Loucy (cell line): ENCODE measurements at regions not wholly inside any gene's neighbourhood (a gene's known extent, or its start where the extent isn't known, plus 50 kb on each side); places are given as distances from the start of the nearest gene placed in this dataset.

Source experiments
- H2AFZ ChIP-seq: fragments of 200-600 bp; sonication (generic); 2 replicates; pipeline ENCODE4 v1.6.0; 2016; ENCODE audit warnings: antibody characterized with exemption, mild to moderate bottlenecking, low read length, moderate library complexity
- H3F3A ChIP-seq: fragments of 200-600 bp; 2 replicates; pipeline ENCODE4 v1.6.0; 2016; ENCODE audit warnings: antibody characterized with exemption, low read depth, mild to moderate bottlenecking
- H3K27me3 ChIP-seq: fragments of 200-600 bp; sonication (generic); 2 replicates; pipeline ENCODE4 v1.6.1; 2014; ENCODE audit warnings: low read length, mild to moderate bottlenecking; ENCODE audit not compliant: insufficient read depth, poor library complexity, severe bottlenecking
- H3K36me3 ChIP-seq: fragments of 200-600 bp; sonication (generic); 2 replicates; pipeline ENCODE4 v1.6.1; 2016; ENCODE audit warnings: low read length; ENCODE audit not compliant: insufficient read depth
- H3K4me1 ChIP-seq: fragments of 200-600 bp; sonication (generic); 2 replicates; pipeline ENCODE4 v1.5.1; 2014; ENCODE audit warnings: low read length, mild to moderate bottlenecking; ENCODE audit not compliant: insufficient read depth, poor library complexity, severe bottlenecking
- H3K4me2 ChIP-seq: fragments of 200-600 bp; sonication (generic); 2 replicates; pipeline ENCODE4 v1.6.0; 2014; ENCODE audit warnings: antibody characterized with exemption, low read length, low read depth, mild to moderate bottlenecking; ENCODE audit not compliant: poor library complexity, severe bottlenecking
- H3K4me3 ChIP-seq: fragments of 200-600 bp; sonication (generic); 2 replicates; pipeline ENCODE4 v1.5.1; 2014; ENCODE audit warnings: low read length, mild to moderate bottlenecking, mixed read lengths; ENCODE audit not compliant: poor library complexity, severe bottlenecking
- H3K79me2 ChIP-seq: fragments of 200-600 bp; sonication (generic); 2 replicates; pipeline ENCODE4 v1.6.1; 2014; ENCODE audit warnings: low read length; ENCODE audit not compliant: insufficient read depth
- H3K9ac ChIP-seq: fragments of 200-600 bp; sonication (generic); 2 replicates; pipeline ENCODE4 v1.6.0; 2014; ENCODE audit warnings: mild to moderate bottlenecking, low read depth, low read length, moderate library complexity; ENCODE audit not compliant: poor library complexity, severe bottlenecking
- H3K9me2 ChIP-seq: fragments of 200-600 bp; sonication (generic); replicated peaks from 2 replicates; pipeline ENCODE4 v1.6.1; 2016; ENCODE audit warnings: low read depth, low read length, mixed read lengths
- H3K9me3 ChIP-seq: fragments of 200-600 bp; sonication (generic); 2 replicates; pipeline ENCODE4 v1.6.1; 2014; ENCODE audit warnings: mild to moderate bottlenecking, antibody characterized with exemption, low read length, low read depth; ENCODE audit not compliant: insufficient read depth
- H4K20me1 ChIP-seq: fragments of 200-600 bp; sonication (generic); 2 replicates; pipeline ENCODE4 v1.6.0; 2014; ENCODE audit warnings: antibody characterized with exemption, low read length, mild to moderate bottlenecking; ENCODE audit not compliant: insufficient read depth, poor library complexity, severe bottlenecking
- EZH2phosphoT487 ChIP-seq: fragments of 200-600 bp; IDR thresholded peaks from 2 replicates; pipeline ENCODE4 v1.6.1; 2018; ENCODE audit warnings: antibody characterized with exemption, mild to moderate bottlenecking, moderate library complexity, borderline replicate concordance
- TF ChIP-seq, protein P1 (sequence below): fragments of 200-600 bp; sonication (generic); conservative IDR thresholded peaks from 2 replicates; pipeline ENCODE4 v1.5.1; 2014; ENCODE audit warnings: mild to moderate bottlenecking, antibody characterized with exemption, low read length

- Histone ChIP-seq H3K4me2 (no peak overlapping the region), H3K9me3 (no peaks in the 10 kb centered on the region), H3K27me3 (no peaks in the 10 kb centered on the region), H3K4me1 (no peaks in the 10 kb centered on the region), H2AFZ (no peak overlapping the region), H4K20me1 (no peaks in the 10 kb centered on the region), H3K9ac (no peak overlapping the region), H3F3A (no peaks in the 10 kb centered on the region), H3K79me2 (no peaks in the 10 kb centered on the region), H3K9me2 (no peaks in the 10 kb centered on the region), H3K4me3 (no peak overlapping the region), H3K36me3 (no peaks in the 10 kb centered on the region)
- TF ChIP-seq, protein P1, sequence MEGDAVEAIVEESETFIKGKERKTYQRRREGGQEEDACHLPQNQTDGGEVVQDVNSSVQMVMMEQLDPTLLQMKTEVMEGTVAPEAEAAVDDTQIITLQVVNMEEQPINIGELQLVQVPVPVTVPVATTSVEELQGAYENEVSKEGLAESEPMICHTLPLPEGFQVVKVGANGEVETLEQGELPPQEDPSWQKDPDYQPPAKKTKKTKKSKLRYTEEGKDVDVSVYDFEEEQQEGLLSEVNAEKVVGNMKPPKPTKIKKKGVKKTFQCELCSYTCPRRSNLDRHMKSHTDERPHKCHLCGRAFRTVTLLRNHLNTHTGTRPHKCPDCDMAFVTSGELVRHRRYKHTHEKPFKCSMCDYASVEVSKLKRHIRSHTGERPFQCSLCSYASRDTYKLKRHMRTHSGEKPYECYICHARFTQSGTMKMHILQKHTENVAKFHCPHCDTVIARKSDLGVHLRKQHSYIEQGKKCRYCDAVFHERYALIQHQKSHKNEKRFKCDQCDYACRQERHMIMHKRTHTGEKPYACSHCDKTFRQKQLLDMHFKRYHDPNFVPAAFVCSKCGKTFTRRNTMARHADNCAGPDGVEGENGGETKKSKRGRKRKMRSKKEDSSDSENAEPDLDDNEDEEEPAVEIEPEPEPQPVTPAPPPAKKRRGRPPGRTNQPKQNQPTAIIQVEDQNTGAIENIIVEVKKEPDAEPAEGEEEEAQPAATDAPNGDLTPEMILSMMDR, result no peak
- no peak for TF ChIP-seq EZH2phosphoT487
Observed at GRCh38 chr16:63080746-63081145, 1044.5 kb upstream of the CDH8 start.

DNA sequence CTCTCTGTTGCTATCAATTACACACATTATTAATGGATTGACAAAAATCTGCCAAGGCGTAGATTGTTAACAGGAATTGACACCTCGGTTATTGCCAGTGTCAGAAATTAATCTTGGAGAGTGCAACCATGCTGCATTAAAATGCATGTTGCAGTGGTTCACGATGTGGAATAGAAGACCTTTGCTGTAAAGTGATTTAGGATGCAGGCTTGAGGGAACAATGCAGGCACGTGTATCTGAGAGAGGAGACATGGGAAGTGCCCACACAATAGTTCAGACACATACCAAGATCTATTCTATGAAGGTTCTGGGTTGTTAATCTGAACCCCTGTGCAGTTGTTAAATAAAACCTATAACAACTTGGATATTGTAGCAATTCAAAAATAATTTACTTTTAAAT is 1032.8 kb upstream of the CDH8 start:
- Histone ChIP-seq H3K27me3 (no peaks in the 10 kb centered on the region), H4K20me1 (no peaks in the 10 kb centered on the region), H3F3A (no peaks in the 10 kb centered on the region), H3K9me2 (no peaks in the 10 kb centered on the region), H3K4me1 (no peaks in the 10 kb centered on the region), H3K9me3 (0 out of 2 replicates have a peak, but pooled peaks cover 2% of the 10 kb centered on the region), H3K79me2 (no peaks in the 10 kb centered on the region), H3K9ac (no peak overlapping the region), H3K4me2 (no peak overlapping the region), H3K4me3 (no peak overlapping the region), H3K36me3 (no peaks in the 10 kb centered on the region), H2AFZ (no peak overlapping the region)
- TF ChIP-seq, protein P1, result no peak
- TF ChIP-seq EZH2phosphoT487, result no peak

DNA sequence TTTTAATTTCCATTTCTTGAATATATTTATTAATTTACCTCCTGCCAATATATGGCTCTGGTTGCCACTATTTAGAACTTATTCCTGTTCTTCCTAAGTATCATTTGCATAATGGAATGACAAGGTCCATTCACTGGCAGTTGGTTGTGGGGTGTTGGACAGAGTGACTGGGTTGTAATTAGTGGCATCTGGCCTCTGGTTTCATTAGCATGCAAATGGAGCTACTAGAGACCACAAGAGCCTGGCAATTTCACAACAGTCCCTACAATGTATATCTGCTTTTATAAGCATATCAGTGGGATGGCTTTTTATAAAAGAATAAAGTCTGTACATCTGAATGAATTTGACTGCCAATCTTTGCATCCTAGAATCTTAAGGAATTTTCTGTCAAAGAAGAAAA is 1030.9 kb upstream of the CDH8 start:
- no peak overlapping the region for H3K4me3 ChIP-seq
- no peak overlapping the region for H3K4me2 ChIP-seq
- H3F3A ChIP-seq, result no peaks in the 10 kb centered on the region
- H3K9me2 ChIP-seq, result no peaks in the 10 kb centered on the region
- H3K9ac ChIP-seq, result no peak overlapping the region
- H3K4me1 ChIP-seq, result no peaks in the 10 kb centered on the region
- no peak overlapping the region for H2AFZ ChIP-seq
- H3K27me3 ChIP-seq, result no peaks in the 10 kb centered on the region
- H4K20me1 ChIP-seq, result no peaks in the 10 kb centered on the region
- no peak for TF ChIP-seq EZH2phosphoT487
- TF ChIP-seq, protein P1, result no peak
- no peaks in the 10 kb centered on the region for H3K36me3 ChIP-seq
- no peaks in the 10 kb centered on the region for H3K79me2 ChIP-seq
- H3K9me3 ChIP-seq, result no peaks in the 10 kb centered on the region
